Glutamatergic neuron (in vitro differentiated cells): ENCODE measurements at regions not wholly inside any gene's neighbourhood (a gene's known extent, or its start where the extent isn't known, plus 50 kb on each side); places are given as distances from the start of the nearest gene placed in this dataset.

Experiments
- DNase-seq: peaks from one replicate; pipeline ENCODE4 v3.0.0; 2022
- H3K27ac Mint-ChIP-seq: one replicate; pipeline ENCODE4 v1.8.0; 2020; ENCODE audit warnings: mild to moderate bottlenecking, mixed read lengths, inconsistent platforms; ENCODE audit not compliant: unreplicated experiment
- H3K27me3 Mint-ChIP-seq: one replicate; pipeline ENCODE4 v1.8.0; 2020; ENCODE audit warnings: mild to moderate bottlenecking, moderate library complexity, mixed read lengths, inconsistent platforms; ENCODE audit not compliant: unreplicated experiment
- H3K36me3 Mint-ChIP-seq: one replicate; pipeline ENCODE4 v1.8.0; 2020; ENCODE audit warnings: mild to moderate bottlenecking, mixed read lengths, inconsistent platforms; ENCODE audit not compliant: unreplicated experiment
- H3K4me1 Mint-ChIP-seq: one replicate; pipeline ENCODE4 v1.8.0; 2020; ENCODE audit warnings: mild to moderate bottlenecking, low read depth, mixed read lengths, inconsistent platforms; ENCODE audit not compliant: unreplicated experiment
- H3K4me3 Mint-ChIP-seq: one replicate; pipeline ENCODE4 v1.8.0; 2020; ENCODE audit warnings: mild to moderate bottlenecking, mixed read lengths, inconsistent platforms; ENCODE audit not compliant: unreplicated experiment
- H3K9me3 Mint-ChIP-seq: one replicate; pipeline ENCODE4 v1.8.0; 2020; ENCODE audit warnings: mild to moderate bottlenecking, moderate library complexity, mixed read lengths, inconsistent platforms; ENCODE audit not compliant: unreplicated experiment
- CTCF ChIP-seq: fragments of 200-600 bp; sonication (generic); IDR thresholded peaks from one replicate; pipeline ENCODE4 v1.5.0; 2021; ENCODE audit not compliant: partially characterized antibody, unreplicated experiment

DNA sequence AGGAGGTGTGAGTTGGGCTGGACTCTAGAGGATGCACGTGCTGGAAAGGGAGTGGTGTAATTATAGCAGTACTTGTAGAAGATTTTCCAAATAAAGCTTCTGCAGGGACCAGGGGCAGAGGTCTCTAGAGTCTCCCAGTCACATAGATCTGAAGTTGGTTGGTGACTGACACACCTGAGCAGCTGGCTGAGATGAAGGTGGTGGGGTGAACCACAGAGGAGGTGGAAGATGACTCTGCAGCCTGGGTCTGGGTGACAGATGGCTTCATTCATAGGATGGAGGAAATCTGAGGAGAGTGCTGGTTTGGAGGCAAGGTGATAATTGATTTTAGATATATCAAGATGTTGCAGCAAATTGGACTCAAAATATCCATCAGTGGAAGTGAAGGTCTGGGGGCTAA, 178.9 kb upstream of the IVNS1ABP start:
- Mint-ChIP-seq H3K36me3 (no peaks in the 10 kb centered on the region), H3K9me3 (no peaks in the 10 kb centered on the region), H3K27ac (no peak overlapping the region), H3K27me3 (no peaks in the 10 kb centered on the region), H3K4me1 (peaks cover 10% of the 10 kb centered on the region), H3K4me3 (no peak overlapping the region)
- no peak for DNase-seq
- TF ChIP-seq CTCF, result no peak

GRCh38 chr1:185495007-185495406, 178.0 kb upstream of the IVNS1ABP start:
- Mint-ChIP-seq H3K27me3 (no peaks in the 10 kb centered on the region), H3K36me3 (no peaks in the 10 kb centered on the region), H3K4me3 (no peak overlapping the region), H3K27ac (no peak overlapping the region), H3K9me3 (no peaks in the 10 kb centered on the region), H3K4me1 (peaks cover 10% of the 10 kb centered on the region)
- TF ChIP-seq CTCF, result no peak
- DNase-seq, result no peak

DNA sequence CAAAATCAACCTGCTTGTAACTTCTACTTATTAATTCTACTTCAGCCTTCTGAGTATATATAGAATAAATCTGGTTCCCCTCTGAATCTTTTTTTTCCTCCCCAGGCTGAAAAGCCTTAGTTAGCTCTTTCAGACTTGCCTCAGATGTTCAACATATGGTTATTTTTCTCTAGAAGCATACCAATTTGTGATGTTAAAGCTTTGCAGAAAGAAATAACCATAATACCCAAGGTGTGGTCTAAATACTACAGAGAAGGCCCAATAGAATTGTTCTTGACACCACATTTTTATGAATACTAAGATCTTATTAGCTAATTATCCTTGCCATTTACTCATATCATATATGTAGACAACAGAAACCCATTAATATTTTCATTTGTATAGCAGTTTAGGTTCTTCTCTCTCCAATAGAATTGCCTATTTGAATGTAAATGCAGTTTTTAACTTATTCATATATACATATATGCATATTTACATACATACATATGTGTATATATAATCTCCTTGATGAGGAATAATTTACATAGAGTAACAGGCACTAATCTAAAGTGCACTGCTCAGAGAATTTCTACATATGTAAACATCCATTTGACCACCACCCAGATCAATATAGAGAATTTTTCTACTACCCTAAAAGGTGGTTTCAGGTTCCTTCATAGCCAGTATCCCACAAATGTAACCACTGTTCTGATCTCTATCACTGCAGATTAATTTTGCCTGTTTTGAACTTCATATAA, 175.2 kb upstream of the IVNS1ABP start:
- H3K27ac Mint-ChIP-seq, result no peak overlapping the region
- H3K27me3 Mint-ChIP-seq, result no peaks in the 10 kb centered on the region
- no peaks in the 10 kb centered on the region for H3K36me3 Mint-ChIP-seq
- TF ChIP-seq CTCF, result no peak
- H3K4me1 Mint-ChIP-seq, result peaks cover 10% of the 10 kb centered on the region
- no peaks in the 10 kb centered on the region for H3K9me3 Mint-ChIP-seq
- H3K4me3 Mint-ChIP-seq, result no peak overlapping the region
- no peak for DNase-seq

DNA sequence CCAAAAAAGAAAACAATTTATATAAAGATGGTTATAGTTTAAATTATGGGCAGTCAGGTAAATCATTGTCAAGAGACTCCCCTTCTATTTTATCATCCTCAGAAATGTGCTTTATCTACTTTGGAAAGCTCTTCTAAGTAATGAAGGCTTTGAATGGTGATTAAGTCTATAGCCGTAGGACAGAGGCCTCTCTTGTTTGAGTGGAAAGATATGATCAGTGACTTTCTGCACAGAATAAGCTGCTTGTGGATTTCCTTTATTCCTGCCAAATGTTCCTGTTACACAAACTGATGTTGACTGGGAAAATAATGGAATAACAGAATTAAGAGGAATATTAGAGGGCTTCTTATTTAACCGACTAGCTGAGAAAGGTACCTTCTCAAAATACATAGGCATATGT, 174.6 kb upstream of the IVNS1ABP start:
- DNase-seq, result no peak
- no peak overlapping the region for H3K27ac Mint-ChIP-seq
- H3K4me3 Mint-ChIP-seq, result no peak overlapping the region
- H3K4me1 Mint-ChIP-seq, result peaks cover 10% of the 10 kb centered on the region
- no peak for TF ChIP-seq CTCF
- H3K36me3 Mint-ChIP-seq, result no peaks in the 10 kb centered on the region
- no peaks in the 10 kb centered on the region for H3K27me3 Mint-ChIP-seq
- H3K9me3 Mint-ChIP-seq, result no peaks in the 10 kb centered on the region

DNA sequence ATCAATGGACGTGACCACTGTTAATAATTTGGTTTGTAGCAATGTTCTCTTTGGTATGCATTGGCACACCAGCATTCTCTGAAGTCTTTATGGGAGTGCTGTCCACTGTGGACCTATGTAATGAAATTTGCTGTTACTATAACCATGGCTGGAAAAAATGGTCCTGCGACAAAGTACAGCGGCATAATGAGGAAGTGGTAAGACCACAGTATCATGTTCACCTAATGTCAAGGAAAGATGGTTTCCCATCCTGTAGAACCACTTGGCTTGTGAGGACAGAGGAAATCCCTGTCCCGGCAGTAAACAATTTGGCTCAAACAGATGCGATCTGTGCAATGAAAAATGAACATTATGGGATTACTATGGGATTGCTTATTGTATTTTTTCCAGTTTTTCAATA, 173.9 kb upstream of the IVNS1ABP start:
- no peak for TF ChIP-seq CTCF
- Mint-ChIP-seq H3K9me3 (no peaks in the 10 kb centered on the region), H3K4me1 (peaks cover 7% of the 10 kb centered on the region), H3K27me3 (peaks cover 3% of the 10 kb centered on the region), H3K4me3 (no peak overlapping the region), H3K27ac (no peak overlapping the region), H3K36me3 (no peaks in the 10 kb centered on the region)
- DNase-seq, result no peak
